Activated T-cell treated with anti-CD3 and anti-CD28 coated beads, Interleukin-2, amount 50 U/mL, for 48 hours (primary cell): ENCODE measurements at regions not wholly inside any gene's neighbourhood (a gene's known extent, or its start where the extent isn't known, plus 50 kb on each side); places are given as distances from the start of the nearest gene placed in this dataset.
A peak's percentile ranks its signal among the peaks of the same experiment; 100 is the strongest.

Source experiments
- DNase-seq, 2 experiments: peaks; one replicate each; pipeline ENCODE4 v3.0.0-alpha.2; 2020

DNA sequence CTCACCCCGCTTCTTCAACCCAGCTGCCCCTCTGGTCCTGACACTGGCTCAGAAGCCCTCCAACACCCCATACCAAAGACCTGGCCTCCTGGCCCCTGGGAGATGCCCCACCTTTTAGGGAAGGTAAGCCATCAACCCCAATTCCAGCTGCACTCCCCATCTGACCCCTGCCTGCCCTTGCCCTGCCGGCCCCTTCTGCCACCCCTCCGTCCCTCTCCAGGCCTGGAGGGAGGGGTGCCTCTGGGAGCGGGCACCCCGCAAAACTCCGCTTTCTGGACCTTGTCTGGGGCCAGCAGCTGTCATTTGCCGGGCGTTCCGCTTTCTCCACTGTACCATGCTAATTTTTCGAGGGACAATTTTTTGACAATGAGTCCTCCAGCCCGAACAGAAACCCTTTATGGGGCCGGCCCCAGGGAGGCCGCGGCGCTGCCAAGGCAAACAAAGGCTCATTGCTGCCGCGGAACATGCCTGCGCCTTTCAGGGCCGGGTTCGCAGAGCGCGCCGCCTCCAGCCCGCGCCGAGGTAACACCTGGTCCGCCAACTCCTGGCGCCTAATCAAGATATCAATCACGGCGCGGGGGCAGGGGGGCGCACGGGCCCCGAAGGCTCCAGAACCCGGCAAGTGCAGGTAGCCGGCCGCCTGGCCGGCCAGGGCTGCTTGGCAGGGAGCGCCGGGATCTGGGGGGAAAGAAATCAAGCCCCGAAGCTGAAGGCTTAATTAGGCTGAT lies 96.0 kb downstream of the INHBB start:
- DNase-seq: no peak

DNA sequence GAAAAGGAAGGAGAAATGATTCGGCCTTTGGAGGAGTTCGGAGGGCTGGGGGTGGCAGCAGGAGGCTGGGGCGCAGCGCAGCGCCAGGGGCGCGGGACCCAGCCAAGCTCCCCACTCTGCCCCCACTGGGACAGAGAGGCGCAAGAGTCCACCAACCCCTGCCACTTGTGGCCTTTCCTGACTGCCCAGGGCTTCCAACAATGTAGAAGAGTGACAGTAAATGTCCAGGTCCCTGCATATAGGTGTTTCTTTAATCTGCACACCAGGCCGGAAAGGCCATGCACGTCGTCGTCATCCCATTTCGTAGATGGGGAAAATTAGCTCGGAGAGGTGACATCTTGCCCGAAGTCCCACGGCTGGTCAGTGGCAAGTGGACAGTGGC lies 96.6 kb downstream of the INHBB start:
- DNase-seq: no peak

DNA sequence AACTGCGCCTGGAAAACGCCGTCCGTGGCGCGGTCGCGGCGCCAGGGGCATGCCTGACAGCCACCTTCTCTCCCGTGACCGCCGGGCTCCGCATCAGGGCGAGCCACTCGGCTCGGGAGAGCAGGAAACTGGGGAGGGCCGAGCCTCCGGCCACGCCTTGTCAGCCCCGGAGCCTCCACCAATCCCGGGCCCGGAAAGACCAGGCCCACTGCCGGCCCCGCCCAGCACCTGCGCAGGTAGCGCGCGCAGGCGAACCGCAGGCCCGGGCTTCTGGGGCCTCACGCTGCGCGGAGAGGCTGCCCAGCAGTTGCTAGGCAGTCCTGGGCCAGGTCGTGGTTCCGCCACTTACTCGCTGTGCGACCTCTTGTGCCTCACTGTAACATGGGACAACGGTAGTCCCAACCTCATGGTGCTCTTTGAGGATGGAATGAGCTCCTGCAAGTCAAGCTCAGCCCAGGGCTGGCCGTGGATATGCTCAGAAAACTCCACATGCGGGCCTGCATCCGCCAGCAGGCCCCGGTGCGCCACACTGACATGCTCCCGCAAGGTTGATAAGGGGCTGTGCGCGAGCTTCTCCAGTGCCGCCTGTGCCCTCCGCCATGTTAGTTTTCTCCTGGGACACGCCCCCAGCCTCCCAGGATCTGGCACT lies 97.1 kb downstream of the INHBB start:
- peak; percentile 30 to 60 for DNase-seq

DNA sequence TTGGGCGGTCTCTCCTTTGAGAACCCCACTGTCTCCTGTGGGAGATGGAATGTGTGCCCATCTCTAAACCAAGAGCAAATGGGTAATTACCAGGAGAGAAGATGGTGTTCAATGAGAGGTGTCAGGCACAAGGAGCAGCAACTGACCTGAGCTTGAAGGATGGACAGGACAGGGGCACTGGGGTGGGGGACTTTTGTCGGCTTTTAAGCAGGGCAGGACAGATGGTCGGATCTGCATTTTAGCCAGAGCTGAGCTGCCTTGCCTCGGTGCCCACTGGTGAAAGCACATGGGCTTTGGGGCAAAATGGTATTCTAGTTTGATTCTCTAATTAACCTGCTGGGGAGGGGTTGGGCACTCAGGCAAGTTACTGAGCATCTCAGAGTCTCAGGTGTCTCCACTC lies 98.0 kb downstream of the INHBB start:
- no peak for DNase-seq

DNA sequence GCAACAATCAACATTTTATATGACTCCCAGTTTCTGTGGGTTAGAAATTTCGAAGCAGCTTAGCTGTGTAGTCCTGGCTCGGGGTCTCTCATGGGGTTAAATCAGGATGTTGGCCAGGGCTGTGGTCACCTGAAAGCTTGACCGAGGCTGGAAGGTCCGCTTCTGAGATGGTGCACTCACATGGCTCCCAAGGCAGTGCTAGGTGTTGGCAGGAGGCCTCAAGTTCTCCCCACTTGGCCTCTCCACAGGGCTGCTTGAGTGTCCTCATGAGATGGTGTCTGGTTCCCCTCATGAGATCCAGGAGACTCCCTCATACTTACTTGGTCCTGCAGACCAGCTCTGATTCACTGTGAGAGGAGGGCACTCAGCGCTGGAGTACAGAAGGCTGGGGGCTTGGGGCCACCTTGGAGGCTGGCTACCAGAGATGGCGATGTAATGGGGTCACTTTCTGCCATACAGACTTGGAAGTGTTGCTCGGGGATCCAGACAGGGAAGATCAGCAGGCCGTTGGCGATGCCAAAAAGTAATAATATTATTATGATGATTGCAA lies 98.8 kb downstream of the INHBB start:
- DNase-seq: no peak

DNA sequence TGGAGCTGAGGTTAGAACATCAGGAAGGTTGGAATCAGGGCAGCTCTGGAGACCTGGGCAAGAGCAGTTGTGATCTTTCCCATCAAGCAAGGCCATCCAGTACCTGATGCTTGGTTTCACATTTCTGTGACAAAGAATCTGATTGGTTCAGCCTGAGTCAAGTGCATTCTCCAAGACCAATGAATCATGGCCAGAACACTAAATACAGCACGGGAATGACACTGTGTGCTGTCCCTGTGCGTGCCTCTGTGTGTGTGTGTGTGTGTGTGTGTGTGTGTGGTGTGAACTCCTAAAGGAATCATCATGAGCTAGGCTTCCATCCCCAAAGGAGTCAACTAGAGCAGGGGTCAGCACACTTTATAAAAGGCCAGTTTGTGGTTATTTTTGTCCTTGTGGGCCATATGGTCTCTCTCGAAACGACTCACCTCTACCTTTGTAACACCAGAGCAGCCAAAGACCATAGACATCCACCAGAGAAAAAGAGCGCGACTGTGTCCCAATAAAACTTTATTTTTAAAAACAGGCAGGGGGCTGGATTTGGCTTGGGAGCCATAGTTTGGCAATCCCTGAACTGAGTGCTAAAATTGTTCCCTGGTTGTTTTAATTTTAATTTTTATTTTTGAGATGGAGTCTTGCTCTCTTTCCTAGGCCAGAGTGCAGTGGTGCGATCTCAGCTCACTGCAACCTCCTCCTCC lies 99.7 kb downstream of the INHBB start:
- DNase-seq: no peak

DNA sequence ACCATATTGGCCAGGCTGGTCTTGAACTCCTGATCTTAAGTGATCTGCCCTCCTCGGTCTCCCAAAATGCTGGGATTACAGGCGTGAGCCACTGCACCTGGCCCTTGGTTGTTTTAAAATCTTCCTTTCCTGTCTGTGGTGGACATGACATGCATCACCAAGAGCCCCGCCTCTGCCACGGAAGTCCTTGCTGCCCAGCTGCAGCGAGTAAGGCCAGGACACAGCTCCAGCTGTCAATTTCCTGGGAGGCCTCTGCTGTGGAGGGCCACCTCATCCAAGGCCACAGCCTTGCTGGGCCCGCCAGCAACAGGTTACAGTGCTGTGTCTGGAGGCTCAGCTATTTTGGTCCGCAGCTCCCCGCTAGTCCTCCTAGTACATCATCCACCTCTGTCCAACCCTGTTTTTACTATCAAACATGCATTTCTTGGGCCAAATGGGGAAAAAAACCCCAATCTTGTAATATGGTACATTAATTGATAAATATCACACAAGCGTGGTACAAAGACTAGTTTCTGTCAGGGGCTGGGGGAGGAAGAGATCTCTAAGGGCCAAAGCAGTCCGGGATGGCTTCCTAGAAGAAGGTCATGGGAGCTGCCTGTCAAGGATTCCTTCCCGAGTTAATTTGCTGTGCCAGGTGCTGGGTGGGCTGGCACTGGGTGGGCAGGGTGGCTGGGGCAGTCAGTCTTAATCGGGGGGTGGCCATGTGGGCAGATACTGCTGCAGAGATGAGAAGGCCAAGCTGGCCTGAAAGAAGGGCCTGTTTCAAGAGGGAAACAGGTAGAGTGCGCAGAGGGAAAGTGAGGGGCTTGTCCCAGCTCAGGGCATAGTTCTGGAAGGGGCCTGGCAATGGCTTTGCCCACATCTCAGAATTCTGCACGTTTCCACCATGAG lies 100.5 kb downstream of the INHBB start:
- no peak for DNase-seq

DNA sequence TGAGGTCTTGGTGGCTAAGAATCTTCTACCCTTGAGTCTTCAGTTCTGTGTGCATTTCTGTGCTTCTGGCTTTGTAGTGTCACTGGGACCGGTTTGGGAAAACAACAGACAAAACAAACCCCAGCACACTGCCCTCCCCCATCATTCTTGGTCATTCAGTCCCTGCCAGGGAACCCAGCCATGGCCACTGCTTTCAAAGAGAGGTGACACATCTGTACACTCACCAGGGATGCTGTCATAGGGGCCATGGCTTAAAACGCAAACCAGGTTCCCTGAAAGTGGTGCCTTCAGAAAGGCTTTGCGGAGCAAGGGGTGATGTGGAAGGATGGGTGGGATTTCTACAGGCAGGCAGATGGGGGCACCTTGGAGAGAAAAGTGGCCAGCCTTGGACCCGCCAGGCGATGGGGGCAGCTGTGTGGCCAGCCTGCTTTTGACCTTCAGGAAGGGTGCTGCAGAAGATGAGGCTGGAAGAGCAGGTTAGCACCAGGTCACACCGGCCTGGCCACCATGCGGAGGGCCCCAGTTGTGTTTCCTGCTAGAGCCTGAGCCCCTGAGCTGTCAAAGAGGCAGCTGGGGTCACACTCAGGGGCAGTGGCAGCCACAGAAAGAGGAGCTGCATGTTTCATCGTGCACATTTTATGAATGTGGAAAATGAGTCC lies 101.3 kb downstream of the INHBB start:
- no peak for DNase-seq

DNA sequence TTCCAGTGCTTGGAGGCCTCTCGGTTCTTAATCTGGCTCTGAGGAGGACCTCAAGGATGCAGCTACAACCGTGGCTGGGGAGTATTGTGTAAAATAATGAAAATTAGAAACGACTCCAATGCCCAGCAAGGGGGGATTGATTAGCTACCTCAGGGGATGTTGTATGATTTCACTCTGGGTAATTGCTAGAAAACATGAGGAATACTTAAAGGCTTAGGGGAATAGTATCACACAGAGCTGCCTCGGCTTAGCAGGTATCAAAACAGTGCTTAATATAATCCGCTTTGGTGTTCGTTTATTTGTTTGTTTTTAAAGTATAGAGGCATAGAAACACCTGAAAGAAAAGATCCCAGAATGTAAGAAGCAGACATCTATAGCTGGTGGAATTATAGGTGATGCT lies 102.5 kb downstream of the INHBB start:
- DNase-seq: no peak

DNA sequence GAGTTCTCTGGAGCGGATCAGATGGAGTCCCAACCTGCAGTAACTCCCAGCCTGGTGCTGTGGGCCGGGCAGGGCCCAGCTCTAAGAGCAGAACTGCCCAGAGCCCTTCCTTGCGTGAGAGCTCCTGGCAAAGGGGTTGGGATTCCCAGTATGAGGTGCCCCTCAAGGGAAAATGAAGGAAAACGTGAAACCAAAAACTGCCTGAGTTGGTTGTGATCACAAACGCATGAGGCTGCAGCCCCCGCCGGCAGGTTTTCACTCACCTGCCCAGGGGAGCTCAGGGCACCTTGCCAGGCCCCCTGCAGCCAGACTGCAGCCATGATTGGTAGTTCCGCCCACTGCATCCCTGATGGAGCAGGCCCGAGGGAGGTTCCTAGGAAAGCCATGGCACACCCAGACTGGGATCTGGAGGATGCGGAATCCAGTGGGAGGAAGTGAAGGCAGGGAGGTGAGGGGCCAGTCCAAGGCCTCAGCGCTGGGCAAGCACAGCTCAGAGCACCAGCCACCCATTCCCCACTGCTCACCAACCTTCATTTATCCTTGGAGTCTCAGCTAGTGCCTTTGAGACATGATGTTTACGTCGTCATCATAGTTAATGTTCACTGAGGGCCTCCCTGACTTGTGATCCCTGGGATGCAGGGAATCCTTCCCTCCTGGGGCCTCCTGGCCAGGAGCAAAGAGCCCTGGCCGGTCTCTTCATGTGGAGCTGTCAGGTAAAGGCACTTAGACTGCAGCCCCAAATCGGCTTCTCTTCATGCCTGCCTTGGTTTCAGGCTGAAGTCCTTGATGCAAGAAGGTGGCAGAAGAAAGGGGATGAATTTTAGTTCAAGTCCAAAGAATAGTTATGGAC lies 103.2 kb downstream of the INHBB start:
- DNase-seq: no peak

DNA sequence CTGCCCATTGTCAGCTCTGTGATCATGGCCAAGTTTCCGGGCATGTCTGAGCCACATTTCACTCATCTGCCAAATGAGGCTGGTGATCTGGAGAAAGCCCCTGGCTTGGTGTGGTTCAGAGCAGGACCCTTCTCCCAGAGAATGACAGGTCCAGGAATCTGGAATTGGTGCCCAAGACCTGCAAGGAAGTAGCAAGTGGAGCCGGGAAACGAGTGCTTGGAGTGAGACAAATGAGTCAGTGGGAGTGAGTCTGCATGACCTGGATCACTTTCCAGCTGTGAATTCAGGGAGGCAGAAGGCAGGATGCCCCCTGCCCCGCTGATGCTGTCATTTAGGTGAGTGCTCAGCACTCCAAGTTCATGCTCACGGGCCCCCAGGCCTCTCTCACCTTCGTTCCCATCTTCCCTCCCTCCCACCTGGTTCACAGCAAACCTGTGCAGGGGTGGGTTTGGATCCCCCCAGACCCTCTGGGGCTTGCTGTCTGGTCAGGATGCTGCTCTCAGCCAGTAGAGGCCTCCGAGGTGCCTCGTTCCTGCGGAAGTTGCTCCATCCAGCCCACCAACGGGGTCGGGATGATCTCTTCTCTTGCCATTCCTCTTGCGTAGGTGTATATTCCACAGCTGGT lies 104.4 kb downstream of the INHBB start:
- no peak for DNase-seq

DNA sequence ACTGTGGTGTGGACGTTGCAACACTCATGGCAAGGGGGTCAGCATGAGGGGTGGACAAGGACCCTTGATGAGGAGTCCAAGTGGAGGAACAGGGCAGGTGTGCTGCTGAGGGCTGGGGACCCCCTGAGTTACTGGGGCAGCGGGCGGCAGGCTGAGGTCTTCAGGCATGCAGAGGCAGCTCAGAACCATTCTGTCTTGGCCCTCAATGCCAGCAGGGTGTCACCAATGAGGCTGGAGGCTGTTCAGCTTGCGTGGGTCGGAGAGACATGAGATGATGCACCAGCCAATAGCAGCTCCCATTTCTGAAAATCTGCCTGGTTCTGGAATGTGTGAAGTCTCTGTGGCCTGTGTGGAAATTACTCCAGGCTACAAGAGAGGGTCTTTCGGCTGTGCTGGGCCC lies 105.4 kb downstream of the INHBB start:
- DNase-seq: no peak

DNA sequence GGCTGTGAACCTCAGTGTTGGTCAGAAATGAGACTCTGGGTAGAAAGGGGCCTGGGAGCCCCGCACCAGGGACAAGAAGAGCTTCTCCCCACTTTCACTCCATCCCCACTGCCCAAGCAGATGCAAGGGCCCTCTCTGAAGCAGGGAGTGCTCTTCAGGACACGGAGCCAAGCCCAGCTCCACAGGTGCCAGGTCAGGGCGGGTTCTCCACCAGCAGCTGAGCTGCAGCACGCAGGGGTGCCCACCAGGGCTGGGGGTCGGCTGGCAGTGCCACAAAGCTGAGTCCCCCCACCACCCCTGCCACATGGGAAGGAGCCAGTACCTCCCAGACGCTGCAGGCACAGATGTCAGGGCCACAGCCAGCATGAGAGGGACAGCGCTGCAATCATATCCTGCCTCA lies 106.2 kb downstream of the INHBB start:
- DNase-seq: no peak

DNA sequence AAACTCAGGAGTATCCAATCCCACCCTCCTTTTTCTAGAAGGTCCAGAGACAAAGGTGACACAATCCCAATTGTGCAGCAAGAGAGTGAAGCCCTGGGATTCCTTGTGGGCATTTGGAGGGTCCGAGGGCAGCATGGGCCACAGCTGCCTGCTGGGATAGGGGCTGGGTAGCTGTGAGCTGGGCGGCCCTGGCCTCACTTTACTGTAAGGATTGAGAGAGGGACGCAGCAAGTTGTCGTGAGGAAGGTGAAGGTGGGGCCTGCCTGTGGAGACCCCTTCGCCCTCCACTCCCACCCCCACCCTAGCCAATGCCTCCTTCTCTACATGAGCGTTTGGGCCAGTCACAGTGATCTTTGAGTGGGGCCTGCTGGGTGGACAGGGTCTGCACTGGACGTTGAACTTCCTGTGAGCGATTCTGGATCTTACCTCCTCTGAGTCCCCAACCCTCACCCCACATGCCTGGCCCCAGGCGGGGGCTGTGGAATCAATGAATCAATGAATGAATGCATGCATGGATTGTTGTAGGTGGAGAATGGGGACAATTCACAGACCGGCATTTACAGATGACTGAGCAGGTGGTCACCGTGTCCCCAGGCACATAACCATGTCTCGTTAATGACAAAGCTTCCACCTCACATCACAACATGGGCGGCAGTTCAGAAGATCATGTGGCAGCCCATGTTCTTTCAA lies 107.2 kb downstream of the INHBB start:
- DNase-seq: no peak

DNA sequence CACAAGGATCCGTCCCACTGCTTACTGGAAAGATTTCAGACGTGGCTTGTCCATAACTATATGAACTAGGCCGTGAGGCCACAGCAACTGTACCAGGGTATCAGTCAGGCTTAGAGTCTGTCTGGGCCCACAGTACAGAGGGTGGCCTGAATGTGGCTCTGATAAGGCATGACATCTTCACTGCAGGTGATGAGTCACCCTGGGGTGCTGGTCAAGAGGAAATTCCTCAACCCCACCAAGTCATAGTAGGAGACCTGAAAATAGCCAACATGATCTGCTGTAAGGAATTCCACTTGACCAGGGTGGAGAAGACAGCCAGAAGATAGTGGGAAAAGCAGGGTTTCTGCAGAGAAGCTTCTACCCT lies 107.7 kb downstream of the INHBB start:
- no peak for DNase-seq

DNA sequence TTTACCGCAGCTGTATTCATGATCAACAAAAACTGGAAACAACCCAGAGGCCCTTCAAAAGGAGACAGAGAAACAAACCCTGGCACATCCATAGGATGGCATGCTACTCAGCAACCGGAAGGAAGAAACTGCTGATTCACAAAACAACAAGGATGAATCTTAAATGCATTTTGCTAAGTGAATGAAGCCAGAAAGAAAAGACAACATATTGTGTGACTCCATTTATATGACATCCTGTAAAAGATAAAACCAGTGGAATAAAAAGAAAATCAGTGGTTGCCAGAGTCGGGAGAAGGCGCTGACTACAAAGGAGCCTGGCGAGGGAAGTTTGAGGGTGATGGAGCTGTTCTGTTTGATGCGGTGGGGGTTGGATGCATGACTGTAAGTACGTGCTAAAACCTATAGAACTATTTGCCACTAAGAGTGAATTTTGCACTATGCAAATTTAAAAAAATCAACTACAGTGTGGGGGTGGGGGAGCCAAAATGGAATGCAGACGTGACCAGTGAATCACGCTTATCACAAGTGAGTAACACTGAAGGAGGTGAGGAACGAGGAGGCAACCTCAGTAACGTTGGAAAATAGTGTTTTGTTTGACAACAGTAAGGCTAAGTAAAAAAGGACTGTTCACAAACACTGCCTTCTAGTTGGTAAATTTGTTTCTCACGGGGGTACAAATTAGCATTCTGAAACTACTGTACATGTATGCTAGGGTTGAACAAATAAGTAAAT lies 108.9 kb downstream of the INHBB start:
- DNase-seq: no peak

DNA sequence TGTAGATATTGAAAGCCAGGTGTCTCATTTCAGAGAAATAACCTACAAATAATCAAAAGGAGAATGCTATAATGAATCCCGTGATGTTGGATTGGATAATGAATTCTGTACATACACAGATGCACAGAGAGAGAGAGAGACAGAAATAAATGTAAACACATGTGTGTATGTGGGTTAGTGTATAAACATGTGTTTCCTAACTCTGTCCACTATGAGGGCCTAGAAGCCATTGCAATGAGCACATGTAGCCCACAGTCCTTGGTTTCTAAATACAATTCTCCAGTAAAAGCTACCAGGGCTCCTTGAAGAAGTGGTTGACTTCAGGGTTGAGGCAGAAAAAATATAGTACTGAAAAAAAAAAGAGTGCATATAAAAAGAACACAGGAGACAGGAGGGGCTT lies 109.5 kb downstream of the INHBB start:
- no peak for DNase-seq

DNA sequence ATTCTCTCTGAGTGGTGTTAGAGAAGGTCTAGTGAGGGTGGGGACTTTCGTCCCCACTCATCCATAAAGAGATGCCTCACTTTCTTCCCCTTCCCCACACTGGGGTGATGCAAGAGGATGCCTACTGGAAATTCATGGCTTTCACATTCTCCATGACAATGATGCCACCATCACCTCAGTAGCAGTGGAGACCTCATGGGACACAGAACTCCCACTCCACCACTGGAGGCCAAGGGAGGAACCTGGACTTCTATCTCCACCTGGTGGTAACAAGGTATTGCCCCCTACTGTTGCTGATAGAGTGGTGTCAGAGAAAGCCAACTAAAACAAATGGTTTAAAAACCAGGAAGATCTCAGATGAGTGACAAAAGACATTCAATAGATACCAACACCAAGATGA lies 110.9 kb downstream of the INHBB start:
- no peak for DNase-seq

DNA sequence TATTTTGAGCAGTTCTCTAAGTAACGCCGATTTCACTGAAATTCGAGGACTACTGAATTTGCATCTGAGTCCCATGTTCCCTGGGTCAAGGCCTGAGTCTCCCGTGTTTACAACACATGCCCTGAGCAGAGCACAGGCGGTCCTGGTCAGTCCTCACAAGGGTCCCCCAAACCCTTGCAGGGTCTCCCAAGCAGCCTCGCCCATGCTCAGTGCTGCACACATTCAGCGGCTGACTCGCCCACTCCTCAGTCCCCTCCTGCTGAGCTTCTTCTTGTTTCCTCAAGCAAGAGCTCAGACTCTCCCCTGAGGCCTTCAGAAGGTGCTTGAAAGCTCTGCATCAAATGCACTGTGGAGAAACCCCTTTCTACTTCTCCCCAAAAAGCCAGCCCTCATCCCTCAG lies 114.6 kb downstream of the INHBB start:
- no peak for DNase-seq

DNA sequence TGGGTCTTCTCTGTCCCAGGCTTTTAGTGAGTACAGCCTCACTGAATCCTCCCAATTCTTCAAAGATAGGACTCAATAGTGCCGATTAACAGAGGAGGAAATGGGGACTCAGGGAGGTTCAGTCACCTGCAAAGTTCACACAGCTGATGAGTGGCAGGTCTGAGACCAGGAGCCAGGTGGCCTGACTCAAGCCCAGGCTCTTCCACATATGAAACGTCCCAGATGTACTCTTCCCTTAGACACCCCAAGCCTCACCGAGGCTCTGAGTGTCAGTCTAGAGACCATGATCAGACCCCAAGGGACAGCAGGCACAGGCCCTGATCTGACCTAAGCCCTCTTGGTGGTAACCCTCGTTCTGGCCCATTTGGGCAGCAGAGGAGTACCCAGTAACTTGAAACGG lies 115.2 kb downstream of the INHBB start:
- DNase-seq: no peak
